ENCODE measurements at regions not wholly inside any gene's neighbourhood (a gene's known extent, or its start where the extent isn't known, plus 50 kb on each side); places are given as distances from the start of the nearest gene placed in this dataset.
"Not testable (repeated sequence)": the region's sequence is repeated elsewhere in the genome, so short reads cannot be mapped to it uniquely, and the experiment has no call there.

GRCh38 chr10:55943403-55943802, 417.7 kb downstream of the ZWINT start:
- Histone ChIP-seq H3K36me3 (ENCODE audit: control insufficient read depth in 1 of 2, insufficient read depth in 2 of 2, low read depth in 1 of 2, low read length in 2 of 2) (no peaks in the 10 kb centered on the region), H2BK120ac (ENCODE audit: low read depth, low read length) (no peak overlapping the region)
- WGBS = 67% methylated on average over 1 of the region's 3 CpGs

GRCh38 chr10:55929291-55929690, 431.8 kb downstream of the ZWINT start:
- Histone ChIP-seq H3K4me3 (ENCODE audit: insufficient read depth in 1 of 2, low read depth in 1 of 2, low read length in 2 of 2) (no peak overlapping the region), H3K23ac (ENCODE audit: low read length in 2 of 2) (no peak overlapping the region), H2BK12ac (ENCODE audit: low read length in 2 of 2) (no peak overlapping the region), H4K91ac (ENCODE audit: low read length) (no peak overlapping the region), H2AK5ac (ENCODE audit: low read length, severe bottlenecking) (no peak overlapping the region), H3K4me2 (ENCODE audit: low read length, poor library complexity, severe bottlenecking) (no peak overlapping the region), H3K9ac (ENCODE audit: low read length) (no peak overlapping the region), H3K27me3 (ENCODE audit: control insufficient read depth in 1 of 2, insufficient read depth in 1 of 2, low read length in 2 of 2) (no peaks in the 10 kb centered on the region), H3K36me3 (ENCODE audit: control insufficient read depth in 1 of 2, insufficient read depth in 2 of 2, low read depth in 1 of 2, low read length in 2 of 2) (no peaks in the 10 kb centered on the region), H2BK5ac (ENCODE audit: low read depth, low read length, poor library complexity, severe bottlenecking) (no peak overlapping the region), H4K8ac (ENCODE audit: low read length) (no peak overlapping the region), H2BK120ac (ENCODE audit: low read depth, low read length) (no peak overlapping the region), H3K27ac (ENCODE audit: low read length, poor library complexity, severe bottlenecking) (no peak overlapping the region), H3K18ac (ENCODE audit: low read depth in 1 of 2, low read length in 2 of 2) (no peak overlapping the region), H3K9me3 (ENCODE audit: control insufficient read depth, low read length) (no peaks in the 10 kb centered on the region), H3K14ac (ENCODE audit: low read length in 2 of 2) (no peak overlapping the region), H2BK15ac (ENCODE audit: low read depth, poor library complexity, severe bottlenecking) (no peak overlapping the region), H3K79me1 (replicated peaks; ENCODE audit: low read length, poor library complexity, severe bottlenecking) (no peaks in the 10 kb centered on the region), H3K4me1 (ENCODE audit: control insufficient read depth, insufficient read depth, low read depth, low read length) (no peaks in the 10 kb centered on the region), H3K4ac (ENCODE audit: low read depth in 1 of 2, low read length in 2 of 2) (no peak overlapping the region), H2AFZ (ENCODE audit: low read depth, low read length) (no peak overlapping the region)
- WGBS = no CpG with 5 or more reads among the region's 1 CpG
- no peak for DNase-seq

More at GRCh38 chr10:55943403-55943802, 417.7 kb downstream of the ZWINT start:
- Histone ChIP-seq H2BK5ac (ENCODE audit: low read depth, low read length, poor library complexity, severe bottlenecking) (no peak overlapping the region), H2AK5ac (ENCODE audit: low read length, severe bottlenecking) (no peak overlapping the region), H3K4me1 (ENCODE audit: control insufficient read depth, insufficient read depth, low read depth, low read length) (no peaks in the 10 kb centered on the region), H3K27ac (ENCODE audit: low read length, poor library complexity, severe bottlenecking) (no peak overlapping the region), H3K27me3 (ENCODE audit: control insufficient read depth in 1 of 2, insufficient read depth in 1 of 2, low read length in 2 of 2) (no peaks in the 10 kb centered on the region), H3K4me3 (ENCODE audit: insufficient read depth in 1 of 2, low read depth in 1 of 2, low read length in 2 of 2) (no peak overlapping the region), H3K14ac (ENCODE audit: low read length in 2 of 2) (no peak overlapping the region), H2BK12ac (ENCODE audit: low read length in 2 of 2) (no peak overlapping the region), H3K9me3 (ENCODE audit: control insufficient read depth, low read length) (peaks cover 7% of the 10 kb centered on the region), H3K79me1 (replicated peaks; ENCODE audit: low read length, poor library complexity, severe bottlenecking) (no peaks in the 10 kb centered on the region), H3K9ac (ENCODE audit: low read length) (no peak overlapping the region), H3K4ac (ENCODE audit: low read depth in 1 of 2, low read length in 2 of 2) (no peak overlapping the region), H3K18ac (ENCODE audit: low read depth in 1 of 2, low read length in 2 of 2) (no peak overlapping the region), H3K4me2 (ENCODE audit: low read length, poor library complexity, severe bottlenecking) (no peak overlapping the region), H3K23ac (ENCODE audit: low read length in 2 of 2) (no peak overlapping the region), H2BK15ac (ENCODE audit: low read depth, poor library complexity, severe bottlenecking) (no peak overlapping the region), H4K91ac (ENCODE audit: low read length) (no peak overlapping the region), H2AFZ (ENCODE audit: low read depth, low read length) (no peak overlapping the region), H4K8ac (ENCODE audit: low read length) (no peak overlapping the region)
- no peak for DNase-seq

- H3K9me3 ChIP-seq (ENCODE audit: control insufficient read depth, low read length); H3K27me3 ChIP-seq (ENCODE audit: control insufficient read depth in 1 of 2, insufficient read depth in 1 of 2, low read length in 2 of 2); H3K4me1 ChIP-seq (ENCODE audit: control insufficient read depth, insufficient read depth, low read depth, low read length); H3K9ac ChIP-seq (ENCODE audit: low read length); H2AK5ac ChIP-seq (ENCODE audit: low read length, severe bottlenecking); H3K4me2 ChIP-seq (ENCODE audit: low read length, poor library complexity, severe bottlenecking); H3K79me1 ChIP-seq (replicated peaks; ENCODE audit: low read length, poor library complexity, severe bottlenecking); H3K14ac ChIP-seq (ENCODE audit: low read length in 2 of 2); H3K18ac ChIP-seq (ENCODE audit: low read depth in 1 of 2, low read length in 2 of 2); DNase-seq; H2BK15ac ChIP-seq (ENCODE audit: low read depth, poor library complexity, severe bottlenecking); H3K36me3 ChIP-seq (ENCODE audit: control insufficient read depth in 1 of 2, insufficient read depth in 2 of 2, low read depth in 1 of 2, low read length in 2 of 2); H2AFZ ChIP-seq (ENCODE audit: low read depth, low read length); H3K4ac ChIP-seq (ENCODE audit: low read depth in 1 of 2, low read length in 2 of 2); H3K23ac ChIP-seq (ENCODE audit: low read length in 2 of 2); H4K91ac ChIP-seq (ENCODE audit: low read length); H3K4me3 ChIP-seq (ENCODE audit: insufficient read depth in 1 of 2, low read depth in 1 of 2, low read length in 2 of 2); H4K8ac ChIP-seq (ENCODE audit: low read length); H2BK5ac ChIP-seq (ENCODE audit: low read depth, low read length, poor library complexity, severe bottlenecking); H2BK120ac ChIP-seq (ENCODE audit: low read depth, low read length); H3K27ac ChIP-seq (ENCODE audit: low read length, poor library complexity, severe bottlenecking); H2BK12ac ChIP-seq (ENCODE audit: low read length in 2 of 2): not testable (repeated sequence)
- WGBS = 43% methylated on average over 20 of the region's 25 CpGs
Measured at GRCh38 chr10:55899472-55900147, 461.4 kb downstream of the ZWINT start.

- no peak overlapping the region for H2AK5ac ChIP-seq (ENCODE audit: low read length, severe bottlenecking)
- no peak overlapping the region for H2AFZ ChIP-seq (ENCODE audit: low read depth, low read length)
- no peak overlapping the region for H3K27ac ChIP-seq (ENCODE audit: low read length, poor library complexity, severe bottlenecking)
- H2BK12ac ChIP-seq (ENCODE audit: low read length in 2 of 2) = no peak overlapping the region
- no peak overlapping the region for H3K9ac ChIP-seq (ENCODE audit: low read length)
- no peak overlapping the region for H4K8ac ChIP-seq (ENCODE audit: low read length)
- H3K27me3 ChIP-seq (ENCODE audit: control insufficient read depth in 1 of 2, insufficient read depth in 1 of 2, low read length in 2 of 2) = no peaks in the 10 kb centered on the region
- no peak overlapping the region for H3K4me3 ChIP-seq (ENCODE audit: insufficient read depth in 1 of 2, low read depth in 1 of 2, low read length in 2 of 2)
- H3K4me2 ChIP-seq (ENCODE audit: low read length, poor library complexity, severe bottlenecking) = no peak overlapping the region
- H3K4ac ChIP-seq (ENCODE audit: low read depth in 1 of 2, low read length in 2 of 2) = no peak overlapping the region
- 59% methylated on average over 3 of the region's 3 CpGs for WGBS
- no peak for DNase-seq
- no peaks in the 10 kb centered on the region for H3K79me1 ChIP-seq (replicated peaks; ENCODE audit: low read length, poor library complexity, severe bottlenecking)
- no peak overlapping the region for H3K18ac ChIP-seq (ENCODE audit: low read depth in 1 of 2, low read length in 2 of 2)
- H2BK15ac ChIP-seq (ENCODE audit: low read depth, poor library complexity, severe bottlenecking) = no peak overlapping the region
- H2BK5ac ChIP-seq (ENCODE audit: low read depth, low read length, poor library complexity, severe bottlenecking) = no peak overlapping the region
- no peak overlapping the region for H3K14ac ChIP-seq (ENCODE audit: low read length in 2 of 2)
- no peaks in the 10 kb centered on the region for H3K4me1 ChIP-seq (ENCODE audit: control insufficient read depth, insufficient read depth, low read depth, low read length)
- H3K23ac ChIP-seq (ENCODE audit: low read length in 2 of 2) = no peak overlapping the region
- H2BK120ac ChIP-seq (ENCODE audit: low read depth, low read length) = no peak overlapping the region
- no peaks in the 10 kb centered on the region for H3K36me3 ChIP-seq (ENCODE audit: control insufficient read depth in 1 of 2, insufficient read depth in 2 of 2, low read depth in 1 of 2, low read length in 2 of 2)
- H4K91ac ChIP-seq (ENCODE audit: low read length) = no peak overlapping the region
- H3K9me3 ChIP-seq (ENCODE audit: control insufficient read depth, low read length) = no peaks in the 10 kb centered on the region
Measured at GRCh38 chr10:55897490-55897921, 463.6 kb downstream of the ZWINT start.
